Stimulated activated CD4-positive, alpha-beta T cell treated with anti-CD3 and anti-CD28 coated beads, Interleukin-2, amount 100 ng/mL, for 24 hours (primary cell): ENCODE measurements at regions not wholly inside any gene's neighbourhood (a gene's known extent, or its start where the extent isn't known, plus 50 kb on each side); places are given as distances from the start of the nearest gene placed in this dataset.
"Not testable (repeated sequence)": the region's sequence is repeated elsewhere in the genome, so short reads cannot be mapped to it uniquely, and the experiment has no call there.

ENCODE experiments used
- DNase-seq, 2 donors: peaks; one replicate each; pipeline ENCODE4 v3.0.0-alpha.2; 2020

DNA sequence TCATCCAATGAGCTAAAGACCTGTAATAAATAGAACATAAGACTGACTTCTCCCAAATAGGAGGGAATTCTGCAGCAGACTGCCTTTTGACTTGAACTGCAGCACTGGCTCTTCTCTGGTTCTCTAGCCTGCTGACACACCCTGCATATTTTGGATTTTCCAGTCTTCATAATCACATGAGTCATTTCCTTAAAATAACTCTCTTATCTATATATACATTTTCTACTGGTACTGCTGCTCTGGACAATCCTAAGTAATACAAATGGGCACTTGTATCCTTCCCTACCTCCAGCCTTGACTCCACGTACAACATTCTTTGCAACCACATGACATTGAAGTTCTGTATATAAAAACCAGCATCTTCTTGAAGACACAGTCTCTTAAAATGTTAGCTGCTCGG, 429.4 kb upstream of the TMPRSS15 start:
- DNase-seq, result no peak

DNA sequence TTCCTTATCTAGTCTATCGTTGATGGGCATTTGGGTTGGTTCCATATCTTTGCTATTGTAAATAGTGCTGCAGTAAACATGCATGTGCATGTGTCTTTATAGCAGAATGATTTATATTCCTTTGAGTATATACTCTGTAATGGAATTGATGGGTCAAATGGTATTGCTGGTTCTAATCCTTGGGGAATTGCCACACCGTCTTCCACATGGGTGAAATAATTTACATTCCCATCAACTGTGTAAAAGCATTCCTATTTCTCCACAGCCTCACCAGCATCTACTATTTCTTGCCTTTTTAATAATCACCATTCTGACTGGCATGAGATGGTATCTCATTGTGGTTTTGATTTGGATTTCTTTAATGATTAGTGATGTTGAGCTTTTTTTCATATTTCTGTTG, 430.5 kb upstream of the TMPRSS15 start:
- not testable (repeated sequence) for DNase-seq

DNA sequence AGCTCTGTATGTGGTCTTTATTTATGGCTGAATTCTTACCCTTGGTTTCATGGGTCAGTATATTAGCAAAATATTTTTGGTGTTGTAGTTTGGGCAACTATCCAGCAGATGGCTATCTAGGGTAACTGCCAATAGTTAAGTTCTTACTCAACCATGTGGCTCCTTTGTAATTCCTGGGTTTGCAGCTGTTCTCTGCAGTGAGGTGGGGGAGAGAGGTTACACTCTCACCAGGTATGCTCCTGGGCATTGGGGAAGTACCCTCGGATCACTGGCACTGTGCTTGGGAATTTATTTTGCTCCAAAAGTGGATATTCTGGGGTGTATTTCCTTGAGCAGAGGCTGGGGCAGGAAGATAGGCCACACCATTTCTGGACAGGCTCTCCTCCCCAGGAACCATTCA, 436.7 kb upstream of the TMPRSS15 start:
- no peak for DNase-seq

DNA sequence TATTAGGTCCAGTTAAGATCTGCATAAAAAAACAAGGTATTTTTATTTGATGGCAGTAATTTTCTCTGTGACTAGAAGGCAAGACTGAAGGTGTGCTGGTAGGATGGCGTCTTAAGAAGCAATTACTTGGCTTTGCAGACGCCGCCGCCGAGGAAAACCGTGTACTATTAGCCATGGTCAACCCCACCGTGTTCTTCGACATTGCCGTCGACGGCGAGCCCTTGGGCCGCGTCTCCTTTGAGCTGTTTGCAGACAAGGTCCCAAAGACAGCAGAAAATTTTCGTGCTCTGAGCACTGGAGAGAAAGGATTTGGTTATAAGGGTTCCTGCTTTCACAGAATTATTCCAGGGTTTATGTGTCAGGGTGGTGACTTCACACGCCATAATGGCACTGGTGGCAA, 454.0 kb upstream of the TMPRSS15 start:
- not testable (repeated sequence) for DNase-seq

DNA sequence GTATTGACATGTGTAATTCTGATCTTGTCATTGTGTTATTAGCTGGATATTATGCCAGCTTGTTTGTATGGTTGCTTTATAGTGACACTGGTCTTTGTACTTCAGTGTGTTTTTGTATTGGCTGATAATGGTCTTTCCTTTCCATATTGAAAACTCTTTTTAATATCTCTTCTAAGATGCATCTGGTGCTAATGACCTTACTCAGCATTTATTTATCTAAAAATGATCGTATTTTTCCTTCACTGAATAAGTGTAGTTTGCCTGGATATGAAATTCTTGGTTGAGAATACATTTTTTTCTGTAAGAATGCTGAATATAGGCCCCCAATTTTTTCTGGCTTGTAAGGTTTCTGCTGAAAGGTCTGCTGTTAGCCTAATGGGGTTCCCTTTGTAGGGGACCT, 465.5 kb upstream of the TMPRSS15 start:
- no peak for DNase-seq

DNA sequence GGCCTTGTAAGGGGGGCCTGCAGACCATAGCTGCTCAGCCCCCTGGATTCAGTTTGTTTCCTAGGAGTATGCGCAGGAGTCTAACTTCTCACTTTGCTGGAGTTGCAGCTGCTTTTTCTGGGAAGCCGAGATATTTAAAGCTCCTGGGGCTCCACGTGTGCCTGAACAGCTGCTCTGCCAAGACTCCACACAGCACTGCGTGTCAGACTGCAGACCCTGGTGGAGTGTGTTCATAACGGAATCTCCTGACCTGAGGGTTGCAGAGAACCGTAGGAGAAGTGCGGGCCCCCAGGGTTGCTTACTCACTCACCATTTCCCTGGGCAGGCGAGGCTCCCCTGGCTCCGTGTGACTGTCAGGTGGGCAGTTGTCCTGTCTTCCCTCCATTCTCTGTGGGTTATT, 474.3 kb upstream of the TMPRSS15 start:
- no peak for DNase-seq

DNA sequence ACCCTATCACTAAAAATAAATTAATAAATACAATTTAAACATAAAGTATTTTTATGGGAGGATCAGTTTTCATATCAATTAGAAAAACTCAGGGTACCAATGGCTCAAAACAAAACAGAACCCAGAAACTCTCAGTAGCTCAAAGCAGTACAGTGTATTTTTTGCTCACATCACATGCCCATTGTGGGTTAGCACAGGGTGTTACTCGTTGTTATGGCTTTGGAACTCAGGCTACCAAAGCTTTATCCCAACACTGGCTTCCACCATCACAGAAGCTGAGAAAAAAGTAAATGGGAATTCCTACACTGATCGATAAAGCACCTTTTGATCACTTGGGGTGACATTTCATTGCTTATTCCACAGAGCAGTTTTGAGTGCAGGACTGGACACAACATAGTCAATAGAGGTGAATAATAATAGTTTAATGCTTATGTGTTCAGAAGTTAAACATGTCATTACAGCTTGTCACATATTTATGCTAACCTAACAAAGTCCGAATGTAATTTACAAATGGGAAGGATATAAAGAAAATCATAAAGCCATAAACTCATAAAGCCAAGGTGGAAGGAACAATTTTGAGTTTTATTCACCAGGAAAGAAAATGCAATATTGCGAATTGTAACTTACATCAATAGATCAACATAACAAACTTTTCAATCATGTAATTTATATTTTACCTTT, 484.5 kb upstream of the TMPRSS15 start:
- no peak for DNase-seq

DNA sequence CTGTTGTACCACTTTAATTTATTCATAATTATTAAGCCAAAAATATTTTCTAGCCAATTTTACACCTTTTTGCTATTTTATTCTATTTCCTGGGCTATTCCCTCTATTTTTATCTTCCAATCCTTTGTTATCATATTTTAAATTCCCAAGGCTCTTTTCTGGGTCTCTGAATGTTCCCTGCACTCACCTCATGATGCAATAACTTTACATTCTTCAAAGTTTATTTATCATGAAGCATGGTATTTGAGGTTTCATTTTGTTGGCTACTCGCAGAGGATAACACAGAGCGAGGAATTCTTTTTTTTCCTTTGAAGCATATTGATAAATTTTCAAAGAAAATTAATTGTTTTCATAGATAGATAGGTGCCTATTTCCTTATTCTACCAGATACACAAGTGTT, 489.8 kb upstream of the TMPRSS15 start:
- DNase-seq, result no peak

DNA sequence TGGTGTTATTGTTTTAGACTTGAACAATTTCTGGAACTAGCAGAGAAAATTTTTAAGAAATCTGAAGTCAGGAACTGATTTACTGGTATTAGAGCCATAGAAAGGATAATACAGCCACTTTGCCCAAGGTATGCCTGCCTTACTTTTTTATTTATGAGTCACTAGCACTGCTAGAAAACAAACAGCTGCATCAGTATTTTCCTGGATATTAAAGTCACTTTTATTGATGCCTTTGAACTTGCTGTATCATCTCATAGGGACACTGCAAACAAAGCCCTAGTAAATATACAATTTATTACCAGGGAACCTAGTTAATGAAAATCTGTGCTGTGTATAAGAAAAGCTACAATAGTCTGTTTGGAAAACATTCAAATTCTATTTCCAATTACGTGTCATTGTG, 490.8 kb upstream of the TMPRSS15 start:
- no peak for DNase-seq

DNA sequence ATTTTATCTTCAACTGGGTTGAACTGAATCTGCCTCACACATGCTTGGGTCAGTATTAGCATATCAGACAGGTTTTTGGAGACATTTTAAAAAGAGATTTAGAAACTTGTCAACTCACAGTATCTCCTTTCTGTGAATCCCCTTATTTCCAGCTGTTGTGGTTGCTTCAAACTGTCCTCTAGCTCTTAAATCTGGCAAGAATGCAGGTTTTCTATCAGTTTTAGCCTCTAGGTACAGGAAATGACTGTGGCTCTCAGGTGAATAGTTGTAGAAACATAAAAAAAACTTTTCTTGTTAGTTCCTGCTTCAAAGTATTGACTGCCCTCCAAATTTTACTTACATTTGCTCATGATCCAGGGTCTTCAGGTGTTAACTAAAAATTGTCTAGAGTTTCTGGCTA, 495.7 kb upstream of the TMPRSS15 start:
- DNase-seq, result no peak

DNA sequence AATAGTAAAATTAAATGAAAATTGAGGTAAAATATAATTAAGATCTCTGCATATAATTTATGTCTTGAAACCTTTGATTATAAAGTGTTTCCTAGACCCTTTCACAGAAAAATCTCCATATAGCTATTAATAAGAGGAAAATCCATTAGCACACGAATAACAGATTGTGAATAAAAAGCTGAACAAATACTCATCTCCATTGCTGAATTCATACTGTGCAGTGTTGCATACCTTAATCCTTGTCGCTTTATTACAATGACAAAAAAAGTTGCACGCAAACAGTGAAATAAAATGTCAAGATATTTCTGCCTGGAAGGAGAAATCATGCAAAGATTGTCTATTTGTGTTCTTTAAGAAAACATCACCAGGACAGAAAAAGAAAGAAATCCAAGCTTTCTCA, 499.1 kb upstream of the TMPRSS15 start:
- no peak for DNase-seq

DNA sequence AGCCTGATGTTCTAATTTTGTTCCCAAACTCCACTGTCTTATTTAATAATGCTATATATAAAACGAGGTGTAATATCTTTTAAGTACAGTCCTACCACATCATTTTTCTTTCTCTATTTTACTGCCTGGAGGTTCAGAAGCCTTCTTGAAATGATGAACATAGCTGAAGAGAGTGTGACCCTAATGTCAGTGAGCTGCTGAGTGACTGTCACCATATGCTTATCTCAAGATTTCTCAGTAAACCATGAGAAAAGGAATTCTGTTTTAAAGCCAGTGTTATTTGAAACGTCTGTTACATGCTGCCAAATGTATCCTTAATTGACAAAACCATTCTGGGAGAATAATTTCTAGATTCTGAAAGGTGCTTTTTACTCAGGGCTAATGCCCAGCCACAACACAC, 503.5 kb upstream of the TMPRSS15 start:
- no peak for DNase-seq

DNA sequence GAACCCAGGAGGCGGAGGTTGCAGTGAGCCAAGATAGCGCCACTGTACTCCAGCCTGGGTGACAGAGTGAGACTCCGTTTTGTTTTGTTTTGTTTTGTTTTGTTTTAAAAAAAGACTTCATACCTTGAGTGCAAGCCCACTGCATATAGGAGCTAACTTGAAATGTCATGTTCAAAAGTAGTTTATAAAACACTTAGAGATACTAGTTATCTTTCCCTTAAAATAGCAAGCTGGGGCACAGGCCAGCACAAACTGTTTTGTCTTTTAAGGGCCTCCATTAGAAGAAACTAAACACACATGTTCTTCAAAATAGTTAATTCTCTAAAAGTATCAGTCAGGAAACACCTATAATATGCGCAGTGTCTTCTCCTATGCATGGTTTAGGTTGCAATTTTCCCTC, 505.1 kb upstream of the TMPRSS15 start:
- no peak for DNase-seq

DNA sequence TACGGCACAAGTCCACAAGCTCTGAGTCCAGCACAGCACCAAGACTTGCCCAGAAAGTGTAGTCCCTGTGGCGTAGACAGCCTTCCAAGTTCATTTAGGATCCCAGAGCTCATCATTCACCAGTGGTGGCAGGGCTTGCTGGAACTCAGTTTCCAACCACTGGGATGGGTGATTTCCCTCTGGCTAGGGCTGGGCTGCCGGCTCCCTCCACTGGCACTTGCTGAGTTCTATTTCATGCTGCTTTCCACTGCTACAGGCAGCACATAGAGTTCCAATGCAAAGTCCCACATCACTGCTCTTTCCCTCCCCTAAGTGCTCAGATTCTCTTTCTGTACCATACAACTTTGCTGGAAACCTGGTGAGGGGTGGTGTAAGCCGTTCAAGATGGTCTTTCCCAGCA, 510.3 kb upstream of the TMPRSS15 start:
- DNase-seq, result no peak

DNA sequence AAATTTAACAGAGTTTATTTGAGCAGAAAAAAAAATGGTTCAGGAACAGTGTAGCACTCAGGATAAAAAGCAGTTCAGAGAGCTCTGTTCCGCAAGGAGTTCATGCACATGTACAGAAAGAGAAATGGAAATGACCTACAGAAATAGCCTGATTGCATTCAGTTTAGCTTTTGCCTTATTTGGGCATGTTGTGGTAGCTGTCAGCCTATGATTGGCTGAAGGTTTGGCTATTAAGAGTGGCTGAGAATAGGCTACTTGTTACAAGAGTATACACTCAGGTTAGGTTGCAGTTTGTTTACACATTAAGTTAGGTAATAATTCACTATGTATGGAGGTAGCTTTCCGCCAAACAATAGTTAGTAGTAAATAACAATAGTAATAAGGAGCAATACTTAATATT, 511.0 kb upstream of the TMPRSS15 start:
- no peak for DNase-seq

DNA sequence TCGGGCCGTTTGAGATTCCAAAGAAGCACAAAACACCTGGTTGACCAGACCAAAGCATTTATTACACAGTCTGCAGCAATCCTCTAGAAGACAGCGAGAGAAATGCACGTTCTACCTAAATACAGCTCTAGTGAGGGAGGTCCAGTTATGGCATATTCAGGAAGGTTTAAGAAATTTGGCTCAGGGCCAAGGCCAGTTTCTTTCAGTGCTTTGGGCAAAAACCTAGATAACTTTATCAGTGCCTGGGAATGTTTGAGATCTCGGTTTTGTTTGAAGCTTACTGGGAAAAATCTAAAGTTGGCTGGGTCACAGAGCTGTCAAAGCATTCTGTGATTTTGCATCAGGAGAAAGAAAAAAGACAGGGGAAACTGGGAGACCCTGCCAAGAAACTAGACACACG, 514.0 kb upstream of the TMPRSS15 start:
- no peak for DNase-seq

DNA sequence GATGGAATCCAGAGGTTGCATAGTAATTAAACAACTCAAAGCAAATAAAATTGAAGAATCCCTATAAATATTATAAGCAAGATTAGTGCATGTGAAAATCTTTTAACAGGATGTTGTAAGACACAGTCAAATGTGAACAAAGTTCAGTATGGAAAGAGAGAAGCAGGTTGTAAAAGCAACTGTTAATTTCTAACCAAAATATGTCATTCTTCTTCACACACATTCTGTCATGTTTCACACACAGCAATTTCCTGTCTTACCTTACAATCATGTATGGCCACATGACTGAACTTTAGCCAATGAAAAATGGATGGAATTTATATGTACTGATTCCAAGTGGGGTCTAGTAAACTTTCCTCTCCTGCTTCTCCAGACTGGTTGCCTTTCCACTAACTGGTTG, 527.7 kb upstream of the TMPRSS15 start:
- no peak for DNase-seq

DNA sequence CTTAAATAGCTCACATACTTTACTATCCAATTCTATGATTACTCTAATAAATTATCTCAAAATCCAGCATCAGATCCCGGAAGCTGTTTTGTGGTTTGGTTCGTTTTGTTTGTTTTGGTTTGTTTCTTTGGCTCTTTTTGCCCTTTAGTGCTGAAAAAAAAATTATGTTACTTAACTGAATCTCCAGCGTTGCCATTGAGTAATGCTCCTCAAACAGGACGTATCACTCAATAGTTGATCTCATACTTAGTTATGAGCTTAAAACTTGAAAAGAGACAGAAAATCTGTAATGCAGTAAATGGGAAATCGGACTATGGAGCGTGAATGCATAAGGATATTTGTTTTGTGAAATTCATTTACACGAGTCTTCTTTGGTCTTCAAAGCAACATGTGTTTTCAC, 533.8 kb upstream of the TMPRSS15 start:
- DNase-seq, result no peak

DNA sequence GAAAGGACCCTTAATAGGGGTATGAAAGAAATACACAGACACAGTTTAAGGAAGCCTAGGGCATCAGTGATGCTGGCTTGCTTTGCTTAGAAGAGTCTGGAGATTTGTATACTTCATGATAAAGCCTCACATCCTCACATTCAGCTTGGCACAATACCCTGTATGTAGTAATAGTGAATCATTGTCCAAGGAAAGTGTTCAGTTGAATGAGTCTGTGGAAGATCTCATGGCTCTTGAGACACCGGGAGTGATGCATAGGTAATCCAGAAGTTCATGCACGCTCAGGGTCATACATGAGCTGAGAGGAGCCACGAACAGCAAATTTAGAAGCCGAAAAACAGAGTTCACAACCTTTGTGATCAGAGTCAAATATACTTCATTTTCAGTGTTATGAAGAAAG, 537.2 kb upstream of the TMPRSS15 start:
- DNase-seq, result no peak

DNA sequence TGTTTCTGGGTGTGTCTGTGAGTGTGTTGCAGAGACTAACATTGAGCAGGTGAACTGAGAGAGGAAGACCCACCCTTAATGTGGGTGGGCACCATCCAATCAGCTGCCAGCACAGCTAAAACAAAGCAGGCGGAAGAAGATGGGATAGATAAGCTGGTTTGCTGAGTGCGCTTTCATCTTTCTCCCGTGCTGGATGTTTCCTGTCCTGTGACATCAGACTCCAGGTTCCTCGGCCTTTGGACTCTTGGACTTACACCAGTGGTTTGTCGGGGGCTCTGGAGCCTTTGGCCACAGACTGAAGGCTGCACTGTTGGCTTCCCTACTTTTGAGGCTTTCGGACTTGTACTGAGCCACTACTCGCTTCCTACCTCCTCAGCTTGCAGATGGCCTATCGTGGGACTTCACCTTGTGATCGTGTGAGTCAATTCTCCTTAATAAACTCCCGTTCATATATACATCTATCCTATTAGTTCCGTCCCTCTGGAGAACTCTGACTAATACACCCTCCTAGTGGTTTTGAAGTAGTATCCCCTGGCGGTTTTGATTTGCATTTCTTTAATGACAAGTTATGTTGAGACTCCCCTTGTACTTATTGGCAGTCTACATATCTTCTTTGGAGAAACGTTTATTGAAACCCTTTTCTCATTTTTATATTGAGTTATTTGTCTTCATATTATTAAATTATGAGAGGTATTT, 546.6 kb upstream of the TMPRSS15 start:
- DNase-seq, result no peak

DNA sequence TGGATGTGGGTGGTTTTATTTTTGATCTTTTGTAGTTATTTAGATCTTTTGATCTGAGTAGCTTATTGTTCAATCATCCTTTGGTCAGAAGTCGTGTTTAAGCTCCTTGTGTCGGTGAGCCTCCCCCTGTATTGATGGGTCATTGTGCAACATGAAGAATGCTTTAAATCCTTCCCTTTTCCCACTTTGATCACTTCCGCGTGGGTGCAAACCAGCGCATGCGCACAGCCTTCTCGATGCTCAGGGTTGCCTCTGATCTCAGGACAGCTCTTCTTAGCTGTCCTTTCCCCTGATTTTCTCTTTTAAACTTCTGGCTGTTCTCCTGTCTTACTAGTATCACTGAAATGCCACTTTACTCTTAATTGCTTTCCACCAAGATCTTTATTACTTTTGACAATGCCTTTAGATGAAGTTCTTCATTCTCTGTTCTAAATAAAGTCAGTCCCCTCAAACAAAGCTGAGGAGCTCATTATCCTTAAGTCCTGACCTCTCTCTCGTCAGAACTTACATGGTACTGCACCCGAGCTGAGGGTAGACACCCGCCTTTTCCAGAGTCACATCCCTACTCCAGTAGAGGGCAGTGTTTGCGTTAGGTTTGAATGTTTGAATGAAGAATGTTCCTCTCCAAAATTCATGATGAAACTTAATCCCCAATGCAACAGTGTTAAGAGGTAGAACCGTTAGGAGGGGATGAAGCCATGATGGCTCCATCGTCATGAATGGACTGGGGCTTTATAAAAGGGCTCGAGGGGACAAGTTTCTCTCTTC, 547.9 kb upstream of the TMPRSS15 start:
- DNase-seq, result no peak

DNA sequence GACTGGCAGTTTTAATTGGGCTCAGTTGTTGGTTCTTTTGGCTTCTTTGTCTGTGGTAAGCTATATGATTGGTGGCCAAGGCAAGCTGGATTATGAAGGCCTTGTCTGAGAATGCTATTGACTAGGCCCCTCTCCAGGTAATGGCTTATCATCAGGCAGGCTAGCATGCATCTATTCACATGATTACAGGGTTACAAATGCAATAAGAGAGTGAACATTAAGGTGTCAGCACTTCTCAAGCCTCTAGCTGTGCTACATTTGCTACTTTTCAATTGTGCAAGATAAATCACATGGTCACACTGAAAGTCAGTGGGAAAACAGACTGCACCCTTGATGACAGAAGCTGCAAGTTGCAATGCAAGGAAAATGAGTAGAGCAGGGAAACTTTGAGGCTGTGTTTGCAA, 550.9 kb upstream of the TMPRSS15 start:
- DNase-seq, result no peak

DNA sequence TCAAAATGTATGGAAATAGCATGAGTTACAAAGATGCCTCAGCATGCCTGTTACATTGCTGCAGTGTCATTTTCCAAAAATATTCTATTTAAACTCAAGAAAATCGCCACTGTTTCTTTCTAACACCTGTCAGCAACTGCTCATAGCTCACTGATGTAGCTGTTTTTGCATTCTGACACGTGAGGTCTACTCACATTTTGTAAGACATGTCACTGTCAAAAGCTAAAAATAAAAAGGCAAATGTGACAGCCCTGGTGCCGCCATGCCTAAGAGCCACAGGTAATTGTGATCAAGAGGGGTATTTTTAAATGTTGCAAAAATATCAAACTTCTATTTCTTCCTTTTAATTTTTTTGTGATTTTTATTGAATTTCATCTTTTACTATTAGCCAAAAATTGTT, 556.2 kb upstream of the TMPRSS15 start:
- DNase-seq, result no peak

DNA sequence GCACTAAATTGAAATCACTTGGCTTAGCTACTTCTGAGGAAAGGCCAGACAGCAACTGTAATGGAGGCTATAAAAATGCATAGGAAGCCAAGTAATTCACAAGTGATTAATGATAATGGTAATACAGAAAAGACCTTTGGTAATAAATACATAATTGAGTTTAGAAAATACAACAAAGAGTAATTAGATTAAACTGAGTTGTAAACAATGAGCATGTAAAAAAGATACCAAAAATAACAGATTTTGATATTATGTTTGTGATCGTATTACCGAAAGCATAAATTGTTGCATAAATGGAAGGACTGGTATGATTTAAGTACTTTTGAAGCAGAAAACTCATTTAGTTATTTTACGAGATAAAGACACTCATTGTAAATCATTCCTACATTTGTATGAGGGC, 556.7 kb upstream of the TMPRSS15 start:
- no peak for DNase-seq
